DMS 273 (cell line): ENCODE measurements at regions not wholly inside any gene's neighbourhood (a gene's known extent, or its start where the extent isn't known, plus 50 kb on each side); places are given as distances from the start of the nearest gene placed in this dataset.
"Not testable (repeated sequence)": the region's sequence is repeated elsewhere in the genome, so short reads cannot be mapped to it uniquely, and the experiment has no call there.

Experiments used
- DNase-seq: peaks from one replicate; lab custom pipeline; 2025; ENCODE audit not compliant: unreplicated experiment; lab: John Stamatoyannopoulos, UW

DNA sequence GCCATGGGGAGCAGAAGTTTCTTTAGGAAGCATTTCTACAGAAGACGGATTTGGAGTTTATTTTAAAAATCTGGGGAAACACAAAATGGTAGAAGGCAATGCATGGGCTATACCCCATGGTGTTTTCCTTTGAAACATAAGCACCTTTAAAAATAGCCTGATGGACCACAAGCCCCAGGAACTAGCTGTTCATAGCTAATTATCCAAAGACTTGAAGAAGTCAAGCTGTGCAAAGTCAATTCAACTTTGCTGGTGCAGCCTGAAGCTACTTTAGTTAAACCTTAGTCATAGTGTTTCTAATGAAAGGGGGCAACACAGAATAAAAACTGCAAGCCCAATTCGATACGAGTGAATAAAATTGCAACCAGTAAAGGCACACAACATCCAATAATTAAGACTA, 732.5 kb downstream of the GALC start:
- no peak for DNase-seq

DNA sequence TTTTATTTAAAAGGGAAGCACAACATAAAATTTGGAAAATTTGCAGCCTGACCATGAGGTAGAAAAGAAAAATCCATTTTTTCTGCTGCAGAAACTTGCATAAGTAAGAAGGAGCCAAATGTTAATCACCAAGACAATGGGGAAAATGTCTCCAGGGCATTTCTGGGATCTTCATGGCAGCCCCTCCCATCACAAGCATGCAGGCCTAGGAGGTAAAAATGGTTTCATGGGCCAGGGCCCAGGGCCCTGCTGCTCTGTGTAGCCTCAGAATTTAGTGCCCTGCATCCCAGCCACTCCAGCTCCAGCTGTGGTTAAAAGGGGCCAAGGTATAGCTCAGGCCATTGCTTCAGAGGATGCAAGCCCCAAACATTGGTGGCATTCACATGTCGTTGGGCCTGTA, 735.6 kb downstream of the GALC start:
- no peak for DNase-seq

DNA sequence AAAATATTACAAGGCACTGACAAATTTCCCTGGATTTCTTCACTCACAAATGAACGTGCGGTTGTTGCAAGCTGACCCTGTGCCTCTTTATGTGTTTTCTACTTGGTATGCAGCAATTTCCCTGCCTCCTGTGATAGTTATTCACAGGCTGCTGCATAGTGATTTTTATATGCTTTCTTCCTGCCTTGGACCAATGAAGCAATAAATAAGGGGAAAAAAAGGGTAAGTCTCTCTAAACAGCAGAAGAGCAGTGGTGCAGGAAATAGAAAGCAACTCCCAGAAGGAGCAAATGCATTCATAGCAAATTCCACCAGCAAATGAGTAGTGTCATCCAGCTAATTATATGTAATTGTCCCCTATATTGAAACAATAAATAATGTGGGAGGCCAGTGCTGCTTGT, 737.9 kb downstream of the GALC start:
- DNase-seq, result no peak

DNA sequence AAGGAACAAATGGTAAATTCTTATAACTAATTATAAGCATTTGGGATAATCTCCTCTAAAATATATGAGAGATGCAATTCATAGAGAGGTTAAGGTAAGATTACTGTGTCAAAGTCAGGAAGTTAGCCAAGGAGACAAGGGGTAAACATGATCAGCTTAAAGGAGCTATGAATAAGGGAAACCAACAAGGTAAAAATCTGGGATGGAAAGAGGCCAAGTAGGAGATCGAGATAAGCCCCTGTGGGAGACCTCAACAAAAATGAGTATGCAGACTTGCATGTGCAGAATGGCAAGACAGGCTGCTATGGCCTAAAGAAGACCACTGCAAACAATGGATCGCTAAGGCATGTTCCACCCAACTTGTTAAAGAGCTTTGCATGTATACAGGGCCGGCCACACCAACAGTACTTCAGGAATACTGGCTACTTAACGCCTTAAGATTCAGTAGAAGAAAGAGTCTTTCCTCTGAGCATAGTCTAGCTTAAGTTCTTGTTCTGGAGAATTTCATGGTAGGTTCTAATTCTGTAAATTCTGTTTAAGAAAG, 738.6 kb downstream of the GALC start:
- no peak for DNase-seq

DNA sequence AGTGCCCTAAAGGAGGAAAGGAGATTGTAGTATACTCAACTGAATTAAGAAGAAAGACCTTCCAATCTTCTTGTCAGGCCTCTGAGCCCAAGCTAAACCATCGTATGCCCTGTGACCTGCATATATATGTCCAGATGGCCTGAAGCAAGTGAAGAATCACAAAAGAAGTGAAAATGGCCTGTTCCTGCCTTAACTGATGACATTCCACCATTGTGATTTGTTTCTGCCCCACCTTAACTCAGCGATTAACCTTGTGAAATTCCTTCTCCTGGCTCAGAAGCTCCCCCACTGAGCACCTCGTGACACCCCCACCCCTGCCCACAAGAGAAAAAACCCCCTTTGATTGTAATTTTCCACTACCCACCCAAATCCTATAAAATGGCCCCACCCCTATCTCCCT, 739.2 kb downstream of the GALC start:
- not testable (repeated sequence) for DNase-seq

DNA sequence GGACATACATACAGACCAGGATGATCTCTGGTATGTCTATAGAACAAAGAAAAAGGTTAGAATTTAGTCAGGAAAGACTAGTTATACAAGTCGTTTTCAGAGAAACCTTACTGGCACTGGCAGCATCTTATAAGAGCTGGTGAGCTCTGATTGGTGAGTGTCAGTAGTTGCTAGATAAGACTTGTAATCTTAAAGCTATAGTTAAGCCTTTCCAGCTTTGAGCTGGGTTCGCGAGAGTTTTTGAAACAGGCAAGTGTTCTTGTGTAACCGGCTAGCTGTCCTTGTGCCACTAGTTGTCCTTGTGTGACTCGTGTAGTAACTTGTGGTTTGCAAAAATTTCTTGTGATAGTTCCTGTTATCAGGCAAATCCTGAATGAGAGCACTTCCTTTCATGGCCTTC, 740.9 kb downstream of the GALC start:
- DNase-seq, result peak; percentile 28

DNA sequence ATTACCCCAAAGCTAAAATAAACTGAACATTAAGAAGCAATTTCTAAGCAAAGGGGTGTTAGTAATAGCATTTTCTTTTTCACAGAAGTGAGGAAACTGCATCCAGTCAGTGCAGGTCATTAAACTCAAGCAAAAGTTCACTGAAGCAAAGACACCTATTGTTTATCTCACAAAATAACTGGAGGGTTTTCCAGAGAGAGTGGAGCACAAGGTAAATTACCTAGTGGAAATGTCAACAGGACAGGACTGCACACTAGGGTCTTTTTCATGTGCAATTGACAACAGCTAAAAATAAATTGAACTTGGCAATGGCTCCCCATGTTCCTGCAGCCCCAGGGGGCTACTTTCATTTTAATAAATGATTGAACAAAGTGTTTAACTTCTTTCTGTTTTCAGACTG, 742.0 kb downstream of the GALC start:
- no peak for DNase-seq

DNA sequence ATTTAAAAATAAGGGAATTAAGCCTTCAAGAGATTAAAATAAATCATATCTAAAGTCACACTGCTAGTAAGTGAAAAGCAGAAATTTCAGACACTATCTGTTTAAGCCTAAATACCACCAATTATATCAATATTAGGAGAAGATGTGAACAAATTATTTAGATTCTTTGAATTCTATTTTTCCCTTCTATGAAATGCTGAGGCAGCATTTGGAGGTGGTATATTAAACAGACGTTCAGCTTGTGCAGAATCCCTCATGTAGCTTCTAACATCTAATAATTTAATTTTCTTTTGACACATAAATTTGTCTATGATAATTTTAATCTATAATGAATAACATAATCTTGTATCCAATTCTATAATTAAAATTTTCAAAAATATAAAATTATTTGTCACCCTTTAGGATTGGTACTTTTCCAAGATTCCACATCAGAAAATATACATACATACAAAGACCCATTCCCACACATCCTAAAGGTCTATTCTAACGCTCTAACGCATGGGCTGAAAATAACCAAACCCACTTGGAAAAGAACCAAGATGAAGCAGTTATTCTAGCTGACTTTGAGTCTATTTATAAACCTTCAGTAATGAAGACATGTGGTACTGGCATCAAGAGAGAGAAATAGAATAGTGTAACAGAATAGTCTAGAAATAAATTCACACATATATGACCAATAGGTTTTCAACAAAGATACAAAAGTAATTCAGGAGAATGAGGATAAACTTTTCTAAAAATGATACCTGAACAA, 751.8 kb downstream of the GALC start:
- peak; percentile 64 for DNase-seq

DNA sequence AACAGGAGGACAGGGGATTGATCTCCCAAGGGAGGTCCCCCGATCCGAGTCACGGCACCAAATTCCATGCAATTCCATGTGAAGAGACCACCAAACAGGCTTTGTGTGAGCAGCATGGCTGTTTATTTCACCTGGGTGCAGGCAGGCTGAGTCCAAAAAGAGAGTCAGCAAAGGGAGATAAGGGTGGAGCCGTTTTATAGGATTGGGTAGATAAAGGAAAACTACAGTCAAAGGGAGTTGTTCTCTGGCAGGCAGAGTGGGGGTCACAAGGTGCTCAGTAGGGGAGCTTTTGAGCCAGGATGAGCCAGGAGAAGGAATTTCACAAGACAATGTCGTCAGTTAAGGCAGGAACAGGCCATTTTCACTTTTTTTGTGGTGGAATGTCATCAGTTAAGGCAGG, 752.7 kb downstream of the GALC start:
- DNase-seq, result not testable (repeated sequence)

DNA sequence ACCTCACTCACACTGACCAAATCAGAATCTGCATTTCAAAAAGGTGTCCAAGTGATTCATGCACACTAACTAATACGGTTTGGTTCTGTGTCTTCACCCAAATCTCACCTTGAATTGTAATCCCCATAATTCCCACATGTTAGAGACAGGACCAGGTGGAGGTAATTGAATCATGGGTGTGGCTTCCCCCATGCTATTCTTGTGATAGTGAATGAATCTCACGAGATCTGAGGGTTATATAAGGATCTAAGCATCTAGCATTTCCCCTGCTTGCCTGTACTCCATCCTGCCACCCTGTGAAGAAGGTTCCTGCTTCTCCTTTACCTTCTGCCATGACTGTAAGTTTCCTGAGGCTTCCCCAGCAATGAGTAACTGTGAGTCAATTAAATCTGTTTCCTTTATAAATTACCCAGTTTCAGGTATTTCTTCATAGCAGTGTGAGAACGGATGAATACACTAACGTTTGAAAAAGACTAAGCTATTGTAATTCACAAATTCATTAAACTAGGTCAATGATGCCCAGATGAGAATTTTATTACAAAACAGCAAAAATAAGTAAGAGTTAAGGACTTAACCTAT, 759.1 kb downstream of the GALC start:
- no peak for DNase-seq

DNA sequence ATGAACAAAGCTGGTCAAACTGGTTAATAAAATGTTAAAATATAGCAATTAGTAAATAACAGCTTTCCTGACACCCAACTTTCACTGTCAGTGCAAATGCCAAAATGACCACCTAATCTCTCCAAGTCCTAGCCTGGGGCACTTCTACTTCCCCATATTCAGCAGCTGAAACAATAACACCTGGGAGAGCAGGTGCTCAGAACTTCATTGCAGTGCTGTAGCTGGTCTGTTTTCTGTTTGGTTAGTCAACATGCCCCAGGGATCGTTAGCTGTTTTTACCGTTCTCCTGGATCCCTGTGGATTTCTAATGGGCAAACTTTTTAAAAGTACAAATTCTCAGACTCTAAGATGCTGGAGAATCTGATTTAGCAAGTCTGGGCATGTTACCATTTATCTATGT, 759.7 kb downstream of the GALC start:
- no peak for DNase-seq

DNA sequence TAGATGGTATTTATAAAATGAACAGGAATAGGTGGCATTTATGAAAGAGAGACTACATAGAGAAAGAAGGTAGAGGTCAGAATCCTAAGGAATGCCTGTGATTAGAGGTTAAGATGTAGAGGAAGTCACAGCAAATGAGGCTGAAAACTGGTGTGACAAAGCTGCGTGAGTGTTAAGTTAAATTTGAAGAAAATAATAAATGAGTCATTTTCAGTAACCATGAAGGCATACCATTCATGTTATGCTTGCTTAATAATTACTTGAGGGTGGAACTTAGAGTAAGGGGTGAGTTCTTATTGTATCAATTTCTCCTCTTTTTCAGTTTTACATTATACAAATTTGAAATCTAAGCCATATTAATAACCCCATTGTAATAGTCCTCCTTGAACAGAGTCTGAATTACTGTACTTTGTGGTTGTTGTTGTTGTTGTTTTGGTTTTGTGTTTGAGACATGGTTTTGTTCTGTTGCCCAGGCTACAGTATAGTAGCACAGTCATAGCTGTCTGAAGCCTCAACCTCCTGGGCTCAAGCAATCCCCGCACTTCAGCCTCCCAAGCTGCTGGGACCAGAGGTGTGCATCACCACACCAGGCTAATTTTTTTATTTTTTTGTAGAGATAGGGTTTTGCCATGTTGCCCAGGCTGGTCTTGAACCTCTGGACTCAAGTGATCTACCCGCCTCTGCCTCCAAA, 761.5 kb downstream of the GALC start:
- DNase-seq, result no peak

DNA sequence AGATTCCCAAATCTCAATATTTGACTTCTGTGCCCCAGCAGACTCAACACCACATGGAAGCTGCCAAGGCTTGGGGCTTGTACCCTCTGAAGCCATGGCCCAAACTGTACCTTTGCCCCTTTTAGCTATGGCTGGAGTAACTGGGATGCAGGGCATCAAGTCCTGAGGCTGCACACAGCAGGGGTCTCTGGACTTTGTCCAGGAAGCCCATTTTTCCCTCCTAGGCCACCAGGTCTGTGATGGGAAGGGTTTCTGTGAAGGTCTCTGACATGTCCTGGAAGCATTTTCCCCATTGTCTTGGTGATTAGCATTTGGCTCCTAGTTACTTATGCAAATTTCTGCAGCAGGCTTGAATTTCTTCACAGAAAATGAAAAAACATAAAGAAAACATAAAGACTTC, 762.3 kb downstream of the GALC start:
- no peak for DNase-seq

DNA sequence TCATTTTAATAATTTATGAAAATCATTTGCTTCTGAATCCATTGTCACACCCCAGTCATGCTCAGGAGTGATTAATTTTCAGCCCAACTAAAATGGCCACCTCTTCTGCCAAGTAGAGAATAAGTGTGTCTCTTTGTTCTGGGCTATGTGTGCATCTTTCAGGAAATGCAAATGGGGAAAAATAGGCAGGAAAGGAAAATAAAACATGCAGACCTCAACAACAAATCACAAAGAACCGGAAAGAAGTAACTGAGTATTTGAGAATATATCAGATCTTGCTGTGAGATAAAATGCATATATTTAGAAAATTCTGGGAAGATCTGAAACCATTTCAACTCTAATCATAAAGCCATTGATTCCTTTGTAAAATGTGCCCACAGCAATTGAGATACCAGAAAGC, 763.9 kb downstream of the GALC start:
- DNase-seq, result no peak

DNA sequence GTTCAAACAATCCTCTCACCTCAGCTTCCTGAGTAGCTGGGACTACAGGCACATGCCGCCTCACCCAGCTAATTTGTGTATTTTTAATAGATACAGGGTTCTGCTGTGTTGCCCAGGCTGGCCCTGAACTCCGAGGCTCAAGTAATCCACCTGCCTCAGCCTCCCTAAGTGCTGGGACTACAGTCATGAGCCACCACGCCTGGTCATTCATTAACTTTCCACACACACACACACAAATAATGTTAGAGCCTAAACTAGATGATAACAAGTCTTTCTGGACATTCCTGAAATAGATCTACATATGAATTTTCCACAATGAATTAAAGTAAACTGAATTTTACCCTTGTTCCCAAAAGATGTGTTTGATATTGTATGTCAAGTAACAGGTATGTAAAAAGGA, 776.0 kb downstream of the GALC start:
- DNase-seq, result no peak

DNA sequence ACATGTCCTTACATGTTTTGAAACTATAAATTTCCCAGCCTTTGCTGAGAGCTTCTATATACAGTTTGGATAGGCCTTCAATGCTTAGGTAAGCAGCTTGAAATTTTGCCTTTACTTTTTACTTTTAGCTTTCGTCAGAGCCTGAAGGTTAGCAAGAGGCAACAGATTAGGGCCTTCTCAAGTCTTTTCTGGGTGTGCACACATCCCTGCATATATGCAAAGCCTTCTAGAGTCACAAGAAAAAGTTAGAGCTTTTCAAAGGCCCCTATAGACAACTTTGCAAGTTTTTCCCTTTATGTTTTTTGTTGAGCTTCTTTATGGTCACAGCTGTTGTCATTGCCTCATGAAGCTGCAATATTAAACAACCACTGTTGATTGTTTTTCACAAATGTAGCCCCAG, 778.4 kb downstream of the GALC start:
- no peak for DNase-seq

DNA sequence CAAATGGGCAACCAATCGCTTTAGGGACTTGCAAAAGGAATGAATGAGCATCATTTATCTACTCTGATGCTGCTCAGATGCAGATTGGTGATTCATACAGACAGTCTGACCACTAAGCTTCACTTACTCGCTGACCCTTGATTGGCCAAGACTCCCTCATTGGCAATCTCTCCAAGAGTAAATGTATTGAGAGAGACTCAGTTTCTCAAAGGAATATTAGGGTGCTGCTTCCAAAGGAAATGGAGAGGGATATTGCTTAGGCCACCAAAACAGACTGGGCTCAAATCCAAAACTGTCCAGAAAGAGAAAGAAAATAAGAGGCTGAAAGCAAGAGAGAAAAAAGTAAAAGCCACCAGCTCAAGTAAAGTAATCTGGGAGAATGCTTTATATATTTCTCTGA, 785.2 kb downstream of the GALC start:
- DNase-seq, result no peak

DNA sequence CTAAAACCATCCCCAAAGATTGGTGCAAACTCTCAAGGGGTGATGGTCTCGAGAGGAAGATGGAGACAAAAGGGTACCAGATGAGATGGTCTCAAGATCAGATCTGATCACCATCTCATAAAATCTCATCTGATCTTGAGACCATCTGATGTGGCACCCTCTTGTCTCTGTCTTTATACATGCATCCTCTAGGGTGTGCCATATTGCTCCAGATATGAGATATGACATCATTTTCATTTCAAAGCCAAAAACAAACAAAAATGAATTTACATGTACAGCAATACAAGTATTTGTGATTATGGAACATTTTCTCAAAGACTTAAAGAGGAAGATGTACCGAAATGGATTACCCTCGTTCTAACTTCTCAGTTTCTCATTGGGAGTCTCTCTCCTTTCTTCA, 787.2 kb downstream of the GALC start:
- no peak for DNase-seq

DNA sequence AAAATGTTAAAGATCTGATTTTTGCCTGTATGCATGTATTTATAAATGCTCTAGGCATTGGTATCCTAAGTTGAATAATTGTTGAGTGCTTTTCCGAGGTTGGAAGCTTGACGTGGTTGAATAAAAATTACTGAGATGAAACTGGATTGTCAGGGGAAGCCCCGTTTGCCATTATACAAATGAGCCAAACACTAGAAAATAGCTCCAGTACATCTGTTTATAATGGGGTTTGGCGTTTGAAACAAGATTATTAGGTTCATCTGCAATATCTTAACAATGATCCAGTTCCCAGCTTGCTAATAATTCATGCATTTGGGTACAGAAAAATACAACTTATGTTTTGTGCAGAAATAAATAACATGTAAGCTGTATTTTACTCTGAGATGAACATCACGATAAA, 789.6 kb downstream of the GALC start:
- DNase-seq, result no peak

DNA sequence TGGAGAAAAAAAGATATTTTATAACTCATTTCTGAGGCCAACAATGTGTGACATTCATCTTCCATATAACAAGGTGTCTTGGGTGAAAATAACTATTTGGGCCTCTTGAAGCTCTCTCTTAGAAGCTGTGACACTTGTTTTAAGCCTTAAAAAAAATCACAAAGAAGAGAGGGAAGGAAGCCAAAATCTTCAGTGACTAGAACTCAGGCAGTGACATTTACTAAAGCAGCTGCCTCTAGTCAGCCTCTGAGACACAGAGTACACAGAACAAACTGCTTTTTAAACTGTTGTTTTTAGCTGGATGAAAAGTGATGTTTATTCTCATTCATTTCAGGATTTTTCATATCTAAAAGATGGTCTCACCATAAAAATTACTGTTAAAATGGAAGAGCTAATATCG, 793.6 kb downstream of the GALC start:
- peak; percentile 6 for DNase-seq

DNA sequence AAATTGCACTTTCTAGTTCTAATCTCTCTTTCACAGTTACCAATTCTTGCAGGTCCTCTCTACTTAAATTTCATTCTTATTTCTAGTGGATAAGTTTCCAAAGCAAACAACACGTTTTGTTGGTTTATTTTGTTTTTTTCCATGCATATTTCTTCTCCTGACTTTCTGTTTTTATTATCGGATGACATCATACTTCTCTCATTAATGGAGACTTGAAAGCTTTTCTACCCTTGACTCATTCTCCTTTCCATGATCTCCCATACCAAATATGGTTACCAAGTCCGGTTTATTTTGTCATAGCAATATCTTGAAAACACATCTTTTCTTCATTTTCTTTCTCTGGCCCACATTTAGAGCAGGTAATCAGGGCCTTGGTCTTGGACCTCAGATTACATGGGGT, 796.5 kb downstream of the GALC start:
- DNase-seq, result no peak

DNA sequence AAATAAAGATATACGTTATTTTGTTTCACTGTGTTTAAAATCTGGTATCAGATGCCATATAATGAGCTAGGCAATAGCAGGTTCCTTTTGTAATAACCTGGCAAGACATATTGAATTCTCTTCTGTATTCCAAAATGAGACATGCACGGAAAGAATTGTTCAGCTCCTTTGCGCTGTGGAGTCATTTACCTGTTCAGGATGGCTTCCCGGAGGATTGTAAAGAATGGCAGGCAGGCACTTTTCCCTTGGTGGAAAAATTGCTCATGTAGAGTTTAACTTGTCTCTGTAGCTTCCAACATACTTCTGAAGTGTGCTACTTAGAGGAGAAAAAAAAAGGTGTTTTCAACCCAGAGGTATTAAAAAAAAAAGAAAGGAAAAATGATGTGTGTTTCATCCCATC, 805.2 kb downstream of the GALC start:
- no peak for DNase-seq
